Effector memory CD4-positive, alpha-beta T cell (primary cell): ENCODE measurements at regions not wholly inside any gene's neighbourhood (a gene's known extent, or its start where the extent isn't known, plus 50 kb on each side); places are given as distances from the start of the nearest gene placed in this dataset.

Source experiments
- DNase-seq, 3 donors: peaks; one replicate each; pipeline ENCODE4 v3.0.0-alpha.2; 2020
- H3K27ac ChIP-seq: 2 replicates; pipeline ENCODE4 v1.7.0; 2013; ENCODE audit warnings: mild to moderate bottlenecking, low read length, moderate library complexity; ENCODE audit not compliant: insufficient read depth, poor library complexity, severe bottlenecking
- H3K27me3 ChIP-seq: replicated peaks from 2 replicates; pipeline ENCODE4 v1.7.0; 2013; ENCODE audit warnings: mild to moderate bottlenecking, low read length; ENCODE audit not compliant: insufficient read depth, control insufficient read depth, poor library complexity, severe bottlenecking
- H3K36me3 ChIP-seq: 2 replicates; pipeline ENCODE4 v1.7.0; 2013; ENCODE audit warnings: mild to moderate bottlenecking, low read length, moderate library complexity; ENCODE audit not compliant: control insufficient read depth, insufficient read depth
- H3K4me1 ChIP-seq: 2 replicates; pipeline ENCODE4 v1.7.0; 2013; ENCODE audit warnings: low read length, mild to moderate bottlenecking; ENCODE audit not compliant: control insufficient read depth, insufficient read depth, poor library complexity, severe bottlenecking
- H3K4me3 ChIP-seq: 2 replicates; pipeline ENCODE4 v1.7.0; 2013; ENCODE audit warnings: low read length, low read depth, mild to moderate bottlenecking; ENCODE audit not compliant: insufficient read depth, poor library complexity, severe bottlenecking
- H3K9me3 ChIP-seq: 2 replicates; pipeline ENCODE4 v1.7.0; 2013; ENCODE audit warnings: mild to moderate bottlenecking, low read length, moderate library complexity; ENCODE audit not compliant: control insufficient read depth

- H3K27me3 ChIP-seq: no peaks in the 10 kb centered on the region
- H3K4me1 ChIP-seq: no peaks in the 10 kb centered on the region
- H3K9me3 ChIP-seq: no peaks in the 10 kb centered on the region
- DNase-seq: no peak
- no peaks in the 10 kb centered on the region for H3K36me3 ChIP-seq
- no peak overlapping the region for H3K27ac ChIP-seq
- H3K4me3 ChIP-seq: no peak overlapping the region
Observed at GRCh38 chr5:147154809-147155208, 80.0 kb upstream of the STK32A start.

- Histone ChIP-seq H3K36me3 (no peaks in the 10 kb centered on the region), H3K4me3 (no peak overlapping the region), H3K9me3 (no peaks in the 10 kb centered on the region), H3K27ac (no peak overlapping the region), H3K4me1 (no peaks in the 10 kb centered on the region), H3K27me3 (no peaks in the 10 kb centered on the region)
- DNase-seq: no peak
Observed at GRCh38 chr5:147156012-147156411, 78.8 kb upstream of the STK32A start.

GRCh38 chr5:147160902-147161700 is 73.7 kb upstream of the STK32A start:
- Histone ChIP-seq H3K36me3 (no peaks in the 10 kb centered on the region), H3K4me1 (no peaks in the 10 kb centered on the region), H3K9me3 (no peaks in the 10 kb centered on the region), H3K27ac (no peak overlapping the region), H3K4me3 (no peak overlapping the region), H3K27me3 (no peaks in the 10 kb centered on the region)
- DNase-seq: no peak

- H3K27me3 ChIP-seq: no peaks in the 10 kb centered on the region
- H3K36me3 ChIP-seq: no peaks in the 10 kb centered on the region
- DNase-seq: no peak
- H3K4me3 ChIP-seq: no peak overlapping the region
- H3K9me3 ChIP-seq: no peaks in the 10 kb centered on the region
- no peak overlapping the region for H3K27ac ChIP-seq
- H3K4me1 ChIP-seq: no peaks in the 10 kb centered on the region
Observed at GRCh38 chr5:147162740-147163139, 72.1 kb upstream of the STK32A start.

- DNase-seq: no peak
- Histone ChIP-seq H3K9me3 (no peaks in the 10 kb centered on the region), H3K36me3 (no peaks in the 10 kb centered on the region), H3K4me3 (no peak overlapping the region), H3K27me3 (no peaks in the 10 kb centered on the region), H3K4me1 (no peaks in the 10 kb centered on the region), H3K27ac (no peak overlapping the region)
Observed at GRCh38 chr5:147167529-147167928, 67.3 kb upstream of the STK32A start.

GRCh38 chr5:147168578-147169327 is 66.1 kb upstream of the STK32A start:
- Histone ChIP-seq H3K4me1 (no peaks in the 10 kb centered on the region), H3K27me3 (no peaks in the 10 kb centered on the region), H3K27ac (no peak overlapping the region), H3K9me3 (no peaks in the 10 kb centered on the region), H3K4me3 (no peak overlapping the region), H3K36me3 (no peaks in the 10 kb centered on the region)
- DNase-seq: no peak

- no peak for DNase-seq
- Histone ChIP-seq H3K9me3 (no peaks in the 10 kb centered on the region), H3K27me3 (no peaks in the 10 kb centered on the region), H3K4me3 (no peak overlapping the region), H3K27ac (no peak overlapping the region), H3K4me1 (no peaks in the 10 kb centered on the region), H3K36me3 (no peaks in the 10 kb centered on the region)
Observed at GRCh38 chr5:147169399-147169798, 65.4 kb upstream of the STK32A start.

GRCh38 chr5:147169901-147170300 is 64.9 kb upstream of the STK32A start:
- H3K4me1 ChIP-seq: no peaks in the 10 kb centered on the region
- H3K27me3 ChIP-seq: no peaks in the 10 kb centered on the region
- no peaks in the 10 kb centered on the region for H3K36me3 ChIP-seq
- no peak overlapping the region for H3K4me3 ChIP-seq
- no peak overlapping the region for H3K27ac ChIP-seq
- H3K9me3 ChIP-seq: no peaks in the 10 kb centered on the region
- no peak for DNase-seq

GRCh38 chr5:147170603-147171002 is 64.2 kb upstream of the STK32A start:
- Histone ChIP-seq H3K4me3 (no peak overlapping the region), H3K27me3 (no peaks in the 10 kb centered on the region), H3K4me1 (no peaks in the 10 kb centered on the region), H3K9me3 (no peaks in the 10 kb centered on the region), H3K36me3 (no peaks in the 10 kb centered on the region), H3K27ac (no peak overlapping the region)
- DNase-seq: no peak

- DNase-seq: no peak
- H3K9me3 ChIP-seq: no peaks in the 10 kb centered on the region
- no peaks in the 10 kb centered on the region for H3K4me1 ChIP-seq
- no peaks in the 10 kb centered on the region for H3K27me3 ChIP-seq
- no peak overlapping the region for H3K4me3 ChIP-seq
- H3K36me3 ChIP-seq: no peaks in the 10 kb centered on the region
- H3K27ac ChIP-seq: no peak overlapping the region
Observed at GRCh38 chr5:147174671-147175265, 60.1 kb upstream of the STK32A start.
